Activated T-cell treated with anti-CD3 and anti-CD28 coated beads, Interleukin-2, amount 50 U/mL, for 24 hours (primary cell): ENCODE measurements at regions not wholly inside any gene's neighbourhood (a gene's known extent, or its start where the extent isn't known, plus 50 kb on each side); places are given as distances from the start of the nearest gene placed in this dataset.
"Not testable (repeated sequence)": the region's sequence is repeated elsewhere in the genome, so short reads cannot be mapped to it uniquely, and the experiment has no call there.

ENCODE experiments used
- DNase-seq: peaks from one replicate; pipeline ENCODE4 v3.0.0-alpha.2; 2020
- H3K27ac Mint-ChIP-seq: 2 replicates; pipeline ENCODE4 v1.8.0; 2020; ENCODE audit warnings: mild to moderate bottlenecking, mixed read lengths
- H3K27me3 Mint-ChIP-seq: 2 replicates; pipeline ENCODE4 v1.8.0; 2020; ENCODE audit warnings: mixed read lengths
- H3K36me3 Mint-ChIP-seq: 2 replicates; pipeline ENCODE4 v1.8.0; 2020; ENCODE audit warnings: low read depth, mixed read lengths
- H3K4me1 Mint-ChIP-seq: 2 replicates; pipeline ENCODE4 v1.8.0; 2020; ENCODE audit warnings: low read depth, mixed read lengths
- H3K4me3 Mint-ChIP-seq: 2 replicates; pipeline ENCODE4 v1.8.0; 2020; ENCODE audit warnings: mild to moderate bottlenecking, moderate library complexity, mixed read lengths
- H3K9me3 Mint-ChIP-seq: 2 replicates; pipeline ENCODE4 v1.8.0; 2020; ENCODE audit warnings: mixed read lengths

DNA sequence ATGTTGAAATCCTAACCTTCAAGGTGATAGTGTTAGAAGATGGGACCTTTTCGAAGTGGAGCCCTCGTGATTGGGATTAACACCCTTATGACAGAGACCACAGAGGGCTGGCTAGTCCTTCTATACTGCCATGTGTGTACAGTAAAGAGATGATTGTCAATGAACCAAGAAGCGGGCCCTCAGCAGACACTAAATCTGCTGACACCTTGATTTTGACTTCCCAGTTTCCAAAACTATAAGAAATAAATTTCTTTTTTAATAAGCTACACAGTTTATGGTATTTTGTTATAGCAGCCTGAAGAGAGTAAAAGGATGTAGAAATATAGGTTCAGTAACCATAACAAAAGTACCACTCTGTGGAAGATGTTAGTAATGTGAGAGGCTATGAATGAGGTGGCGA, 419.0 kb upstream of the NUDT12 start:
- no peaks in the 10 kb centered on the region for H3K27me3 Mint-ChIP-seq
- no peaks in the 10 kb centered on the region for H3K36me3 Mint-ChIP-seq
- H3K27ac Mint-ChIP-seq: no peak overlapping the region
- no peak overlapping the region for H3K4me3 Mint-ChIP-seq
- no peaks in the 10 kb centered on the region for H3K4me1 Mint-ChIP-seq
- peaks cover 11% of the 10 kb centered on the region for H3K9me3 Mint-ChIP-seq
- no peak for DNase-seq

DNA sequence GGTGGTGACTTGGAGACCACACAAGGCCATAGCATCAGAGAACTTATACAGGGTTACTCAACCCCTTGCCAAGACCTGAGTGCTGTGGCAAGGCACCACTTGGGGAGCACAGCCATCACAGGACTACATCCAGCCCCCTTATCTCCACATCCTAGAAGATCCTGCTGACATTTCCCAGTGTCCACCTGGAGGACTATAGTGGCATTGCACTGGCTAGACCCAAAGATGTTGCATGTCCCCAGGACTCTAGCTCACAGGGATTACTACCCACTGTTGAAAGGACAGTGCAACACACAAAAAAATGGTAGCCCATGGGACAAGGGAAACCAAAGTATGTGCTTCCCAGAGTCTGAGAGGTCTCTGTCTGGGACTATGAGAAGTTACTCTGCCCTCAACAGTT, 411.1 kb upstream of the NUDT12 start:
- Mint-ChIP-seq H3K27ac (no peak overlapping the region), H3K27me3 (no peaks in the 10 kb centered on the region), H3K4me3 (no peak overlapping the region), H3K4me1 (no peaks in the 10 kb centered on the region), H3K36me3 (no peaks in the 10 kb centered on the region), H3K9me3 (peaks cover 18% of the 10 kb centered on the region)
- DNase-seq: no peak

GRCh38 chr5:103966295-103966694, 403.7 kb upstream of the NUDT12 start:
- not testable (repeated sequence) for H3K27me3 Mint-ChIP-seq, H3K36me3 Mint-ChIP-seq, H3K27ac Mint-ChIP-seq, H3K4me3 Mint-ChIP-seq, DNase-seq, H3K4me1 Mint-ChIP-seq
- H3K9me3 Mint-ChIP-seq: peaks cover 19% of the 10 kb centered on the region

- H3K9me3 Mint-ChIP-seq: peaks cover 9% of the 10 kb centered on the region
- no peaks in the 10 kb centered on the region for H3K36me3 Mint-ChIP-seq
- H3K27ac Mint-ChIP-seq: no peak overlapping the region
- no peaks in the 10 kb centered on the region for H3K4me1 Mint-ChIP-seq
- H3K27me3 Mint-ChIP-seq: no peaks in the 10 kb centered on the region
- no peak for DNase-seq
- no peak overlapping the region for H3K4me3 Mint-ChIP-seq
These were observed 399.4 kb upstream of the NUDT12 start for GRCh38 chr5:103962023-103962422.

DNA sequence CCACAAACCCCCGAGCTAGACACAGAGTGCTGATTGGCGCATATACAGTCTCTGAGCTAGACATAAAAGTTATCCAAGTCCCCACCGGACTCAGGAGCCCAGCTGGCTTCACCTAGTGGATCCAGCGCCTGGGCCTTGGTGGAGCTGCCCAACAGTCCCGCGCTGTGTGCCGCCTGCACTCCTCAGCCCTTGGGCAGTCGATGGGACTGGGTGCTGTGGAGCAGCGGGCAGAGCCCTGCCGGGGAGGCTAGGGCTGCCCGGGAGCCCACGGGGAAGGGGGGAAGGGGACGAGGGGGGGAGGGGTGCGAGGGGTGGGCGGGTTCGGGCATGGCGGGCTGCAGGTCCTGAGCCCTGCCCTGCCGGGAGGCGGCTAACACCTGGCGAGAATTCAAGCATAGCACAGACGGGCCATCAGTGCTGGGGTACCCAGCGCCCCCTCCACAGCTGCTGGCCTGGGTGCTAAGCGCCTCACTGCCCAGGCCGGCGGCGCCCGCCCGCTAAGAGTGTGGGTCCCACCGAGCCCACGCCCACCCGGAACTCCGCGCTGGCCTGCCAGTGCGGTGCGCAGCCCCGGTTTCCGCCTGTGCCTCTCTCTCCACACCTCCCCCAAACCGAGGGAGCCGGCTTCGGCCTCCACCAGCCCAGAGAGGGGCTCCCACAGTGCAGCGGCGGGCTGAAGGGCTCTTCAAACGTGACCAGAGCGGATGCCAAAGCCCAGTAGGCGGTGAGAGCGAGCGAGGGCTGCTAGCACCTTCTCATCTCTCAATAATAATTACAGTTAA, 391.2 kb upstream of the NUDT12 start:
- H3K27ac Mint-ChIP-seq: no peak overlapping the region
- H3K27me3 Mint-ChIP-seq: no peaks in the 10 kb centered on the region
- no peaks in the 10 kb centered on the region for H3K36me3 Mint-ChIP-seq
- DNase-seq: no peak
- no peak overlapping the region for H3K4me3 Mint-ChIP-seq
- no peaks in the 10 kb centered on the region for H3K4me1 Mint-ChIP-seq
- peaks cover 5% of the 10 kb centered on the region for H3K9me3 Mint-ChIP-seq

GRCh38 chr5:103951776-103952175, 389.2 kb upstream of the NUDT12 start:
- DNase-seq: no peak
- H3K36me3 Mint-ChIP-seq: no peaks in the 10 kb centered on the region
- H3K4me1 Mint-ChIP-seq: no peaks in the 10 kb centered on the region
- peaks cover 2% of the 10 kb centered on the region for H3K9me3 Mint-ChIP-seq
- no peak overlapping the region for H3K4me3 Mint-ChIP-seq
- no peaks in the 10 kb centered on the region for H3K27me3 Mint-ChIP-seq
- no peak overlapping the region for H3K27ac Mint-ChIP-seq

DNA sequence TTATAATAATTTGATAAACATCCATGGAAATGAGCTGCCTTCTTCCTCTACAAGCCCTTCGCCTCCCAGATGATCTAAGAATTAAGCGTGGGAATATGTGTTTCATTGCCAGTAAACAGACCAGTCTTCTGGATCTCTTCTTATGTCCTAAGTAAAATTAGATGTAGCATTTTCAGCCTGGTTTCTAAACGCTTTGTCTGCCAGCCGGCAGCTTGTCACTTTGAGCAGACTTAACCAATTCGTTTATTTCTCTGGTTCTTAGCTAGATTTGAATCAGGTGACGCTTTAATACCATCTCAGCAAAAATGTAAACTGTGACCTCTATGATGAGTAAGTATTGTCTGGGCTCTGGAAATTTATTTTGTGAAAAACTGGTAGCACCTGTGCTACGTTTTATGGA, 380.6 kb upstream of the NUDT12 start:
- Mint-ChIP-seq H3K9me3 (peaks cover 2% of the 10 kb centered on the region), H3K27me3 (no peaks in the 10 kb centered on the region), H3K27ac (no peak overlapping the region), H3K36me3 (no peaks in the 10 kb centered on the region), H3K4me1 (no peaks in the 10 kb centered on the region), H3K4me3 (no peak overlapping the region)
- no peak for DNase-seq

- no peaks in the 10 kb centered on the region for H3K4me1 Mint-ChIP-seq
- H3K27me3 Mint-ChIP-seq: no peaks in the 10 kb centered on the region
- no peak overlapping the region for H3K27ac Mint-ChIP-seq
- DNase-seq: no peak
- H3K9me3 Mint-ChIP-seq: peaks cover 2% of the 10 kb centered on the region
- H3K4me3 Mint-ChIP-seq: no peak overlapping the region
- H3K36me3 Mint-ChIP-seq: no peaks in the 10 kb centered on the region
These were observed 380.1 kb upstream of the NUDT12 start for GRCh38 chr5:103942587-103943186.

DNA sequence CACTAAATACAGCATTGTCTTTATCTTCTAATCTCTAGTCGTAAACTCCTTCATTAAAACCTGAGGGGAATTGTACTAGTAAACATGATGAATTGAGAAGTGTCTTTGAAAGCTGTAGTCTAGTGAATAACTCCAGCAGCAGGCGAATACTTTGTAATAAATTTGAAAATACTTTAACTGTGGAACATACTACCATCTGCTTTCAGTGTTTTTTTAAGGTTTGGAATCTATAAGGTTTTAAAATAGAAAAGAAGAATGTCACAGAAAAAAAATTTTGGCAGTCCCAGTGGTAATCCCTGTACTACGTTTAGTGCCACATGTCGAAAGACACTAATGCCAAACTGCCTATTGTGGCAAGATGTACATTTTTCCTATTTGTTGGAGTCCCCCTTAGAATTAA, 379.0 kb upstream of the NUDT12 start:
- H3K4me1 Mint-ChIP-seq: no peaks in the 10 kb centered on the region
- no peak for DNase-seq
- H3K27me3 Mint-ChIP-seq: no peaks in the 10 kb centered on the region
- no peaks in the 10 kb centered on the region for H3K36me3 Mint-ChIP-seq
- H3K4me3 Mint-ChIP-seq: no peak overlapping the region
- no peak overlapping the region for H3K27ac Mint-ChIP-seq
- peaks cover 2% of the 10 kb centered on the region for H3K9me3 Mint-ChIP-seq

DNA sequence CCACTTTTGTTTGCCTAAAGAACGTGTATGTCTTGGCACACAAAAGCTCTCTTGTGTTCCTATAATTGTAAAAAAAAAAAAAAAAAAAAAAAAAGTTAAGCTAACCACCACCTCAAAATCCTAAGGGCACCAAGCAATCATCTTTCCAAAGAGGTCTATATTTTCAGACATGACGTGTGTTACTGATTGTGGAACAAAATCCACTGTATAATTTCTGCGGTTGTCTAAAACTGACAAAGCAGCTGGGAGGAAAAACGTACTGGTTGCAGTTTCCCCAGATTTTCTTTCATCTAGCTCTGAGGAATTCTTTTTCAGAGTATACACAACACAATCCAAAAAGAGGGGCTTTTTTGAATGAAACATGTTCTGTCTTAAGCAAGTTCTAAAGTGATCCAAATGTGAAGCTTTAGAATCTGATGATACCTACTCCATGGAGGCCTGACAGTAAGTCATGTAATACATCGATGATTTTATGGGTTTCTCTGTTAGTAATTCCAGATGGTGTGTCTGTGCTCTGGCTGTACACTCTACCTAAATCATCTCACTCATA, 375.6 kb upstream of the NUDT12 start:
- H3K27ac Mint-ChIP-seq: no peak overlapping the region
- peaks cover 9% of the 10 kb centered on the region for H3K9me3 Mint-ChIP-seq
- no peak for DNase-seq
- no peaks in the 10 kb centered on the region for H3K4me1 Mint-ChIP-seq
- H3K36me3 Mint-ChIP-seq: no peaks in the 10 kb centered on the region
- H3K4me3 Mint-ChIP-seq: no peak overlapping the region
- no peaks in the 10 kb centered on the region for H3K27me3 Mint-ChIP-seq

GRCh38 chr5:103929338-103930013, 366.9 kb upstream of the NUDT12 start:
- peaks cover 11% of the 10 kb centered on the region for H3K9me3 Mint-ChIP-seq
- H3K27ac Mint-ChIP-seq: no peak overlapping the region
- H3K4me3 Mint-ChIP-seq: no peak overlapping the region
- DNase-seq: no peak
- no peaks in the 10 kb centered on the region for H3K36me3 Mint-ChIP-seq
- H3K4me1 Mint-ChIP-seq: no peaks in the 10 kb centered on the region
- H3K27me3 Mint-ChIP-seq: no peaks in the 10 kb centered on the region

GRCh38 chr5:103927739-103928138, 365.1 kb upstream of the NUDT12 start:
- Mint-ChIP-seq H3K27ac (no peak overlapping the region), H3K4me3 (no peak overlapping the region), H3K9me3 (peaks cover 10% of the 10 kb centered on the region), H3K27me3 (no peaks in the 10 kb centered on the region), H3K4me1 (no peaks in the 10 kb centered on the region), H3K36me3 (no peaks in the 10 kb centered on the region)
- DNase-seq: no peak

- H3K27ac Mint-ChIP-seq: no peak overlapping the region
- H3K36me3 Mint-ChIP-seq: no peaks in the 10 kb centered on the region
- H3K27me3 Mint-ChIP-seq: no peaks in the 10 kb centered on the region
- no peak overlapping the region for H3K4me3 Mint-ChIP-seq
- no peaks in the 10 kb centered on the region for H3K4me1 Mint-ChIP-seq
- DNase-seq: no peak
- H3K9me3 Mint-ChIP-seq: peaks cover 8% of the 10 kb centered on the region
These were observed 361.1 kb upstream of the NUDT12 start for GRCh38 chr5:103923616-103924168.

- no peak overlapping the region for H3K27ac Mint-ChIP-seq
- no peaks in the 10 kb centered on the region for H3K4me1 Mint-ChIP-seq
- no peaks in the 10 kb centered on the region for H3K36me3 Mint-ChIP-seq
- no peak overlapping the region for H3K4me3 Mint-ChIP-seq
- DNase-seq: no peak
- H3K9me3 Mint-ChIP-seq: peaks cover 2% of the 10 kb centered on the region
- no peaks in the 10 kb centered on the region for H3K27me3 Mint-ChIP-seq
These were observed 356.9 kb upstream of the NUDT12 start for GRCh38 chr5:103919506-103919905.
